Vagina (tissue), 2 donors: ENCODE measurements at regions not wholly inside any gene's neighbourhood (a gene's known extent, or its start where the extent isn't known, plus 50 kb on each side); places are given as distances from the start of the nearest gene placed in this dataset.

Experiments
- DNase-seq, 2 donors: peaks; one replicate each; pipeline ENCODE4 v3.0.0-alpha.2; 2017; ENCODE audit errors: extremely low spot score in 2 of 2
- H3K27ac ChIP-seq: fragments of 200-600 bp; sonication (generic); one replicate; pipeline ENCODE4 v1.5.1; 2019
- H3K27me3 ChIP-seq: fragments of 200-600 bp; sonication (generic); one replicate; pipeline ENCODE4 v1.5.1; 2019
- H3K36me3 ChIP-seq, 2 donors: fragments of 200-600 bp; sonication (generic); one replicate each; pipeline ENCODE4 v1.5.1; 2017 to 2019
- H3K4me1 ChIP-seq: fragments of 200-600 bp; sonication (generic); one replicate; pipeline ENCODE4 v1.5.1; 2019
- H3K4me3 ChIP-seq, 2 donors: fragments of 200-600 bp; sonication (generic); 1 replicate in 1 of 2; 2 replicates in 1 of 2; pipeline ENCODE4 v1.5.1; 2016 to 2019
- H3K9me3 ChIP-seq: fragments of 200-600 bp; sonication (generic); one replicate; pipeline ENCODE4 v1.5.1; 2019
- CTCF ChIP-seq, 3 experiments: fragments of 450-650 bp in 2 of 3; fragments of 200-600 bp in 1 of 3; sonication (generic) in 1 of 3; IDR thresholded peaks; one replicate each; pipeline ENCODE4 v1.5.1; 2017 to 2019; ENCODE audit warnings: antibody characterized with exemption in 3 of 3, mild to moderate bottlenecking in 2 of 3, moderate library complexity in 2 of 3
- POLR2A ChIP-seq, 2 donors: fragments of 450-650 bp; IDR thresholded peaks; one replicate each; pipeline ENCODE4 v1.6.1; 2017; ENCODE audit warnings: antibody characterized with exemption in 2 of 2, mild to moderate bottlenecking in 2 of 2, moderate library complexity in 2 of 2
- POLR2AphosphoS5 ChIP-seq, 2 donors: sonication (generic); formaldehyde crosslinking; IDR thresholded peaks; one replicate each; pipeline ENCODE4 v1.9.0; 2017; ENCODE audit warnings: antibody characterized with exemption in 2 of 2, mild to moderate bottlenecking in 2 of 2, low read depth in 1 of 2; ENCODE audit not compliant: insufficient read depth in 1 of 2
- intact Hi-C: fragments of 100-400 bp; cut with DNase I; formaldehyde crosslinking; loops from one replicate; pipeline ENCODE4 v1.15.1; 2023

- Histone ChIP-seq H3K4me3 (no peak overlapping the region), H3K27ac (no peak overlapping the region), H3K9me3 (no peaks in the 10 kb centered on the region), H3K27me3 (no peaks in the 10 kb centered on the region), H3K36me3 (no peaks in the 10 kb centered on the region), H3K4me1 (no peaks in the 10 kb centered on the region)
- no peak for DNase-seq
- intact Hi-C loops, result no loop called here
- TF ChIP-seq CTCF (IDR thresholded peaks at IDR 0.05), result no peak
- no peak for TF ChIP-seq POLR2AphosphoS5 (IDR thresholded peaks at IDR 0.05; ENCODE audit: insufficient read depth in 1 of 2, low read depth in 1 of 2)
- no peak for TF ChIP-seq POLR2A (IDR thresholded peaks at IDR 0.05)
Measured at GRCh38 chr4:28247805-28248204, 1387.2 kb downstream of the STIM2 start.

GRCh38 chr4:28248269-28248668, 1387.6 kb downstream of the STIM2 start:
- H3K27ac ChIP-seq, result no peak overlapping the region
- intact Hi-C loops, result no loop called here
- H3K36me3 ChIP-seq, result no peaks in the 10 kb centered on the region
- H3K4me3 ChIP-seq, result no peak overlapping the region
- no peak for TF ChIP-seq POLR2A (IDR thresholded peaks at IDR 0.05)
- TF ChIP-seq CTCF (IDR thresholded peaks at IDR 0.05), result no peak
- no peak for TF ChIP-seq POLR2AphosphoS5 (IDR thresholded peaks at IDR 0.05; ENCODE audit: insufficient read depth in 1 of 2, low read depth in 1 of 2)
- no peak for DNase-seq
- H3K9me3 ChIP-seq, result no peaks in the 10 kb centered on the region
- H3K27me3 ChIP-seq, result no peaks in the 10 kb centered on the region
- no peaks in the 10 kb centered on the region for H3K4me1 ChIP-seq

- intact Hi-C loops, result no loop called here
- H3K9me3 ChIP-seq, result no peaks in the 10 kb centered on the region
- TF ChIP-seq POLR2AphosphoS5 (IDR thresholded peaks at IDR 0.05; ENCODE audit: insufficient read depth in 1 of 2, low read depth in 1 of 2) (no peak), POLR2A (IDR thresholded peaks at IDR 0.05) (no peak)
- H3K4me1 ChIP-seq, result no peaks in the 10 kb centered on the region
- no peaks in the 10 kb centered on the region for H3K36me3 ChIP-seq
- no peak overlapping the region for H3K4me3 ChIP-seq
- no peak for DNase-seq
- no peak overlapping the region for H3K27ac ChIP-seq
- no peaks in the 10 kb centered on the region for H3K27me3 ChIP-seq
Measured at GRCh38 chr4:28250646-28251045, 1390.0 kb downstream of the STIM2 start.

- intact Hi-C loops, result no loop called here
- H3K36me3 ChIP-seq, result no peaks in the 10 kb centered on the region
- H3K4me3 ChIP-seq, result no peak overlapping the region
- H3K9me3 ChIP-seq, result no peaks in the 10 kb centered on the region
- TF ChIP-seq CTCF (IDR thresholded peaks at IDR 0.05), result no peak
- no peak for TF ChIP-seq POLR2A (IDR thresholded peaks at IDR 0.05)
- no peak for TF ChIP-seq POLR2AphosphoS5 (IDR thresholded peaks at IDR 0.05; ENCODE audit: insufficient read depth in 1 of 2, low read depth in 1 of 2)
- no peaks in the 10 kb centered on the region for H3K4me1 ChIP-seq
- DNase-seq, result no peak
- H3K27ac ChIP-seq, result no peak overlapping the region
- no peaks in the 10 kb centered on the region for H3K27me3 ChIP-seq
Measured at GRCh38 chr4:28251831-28252230, 1391.2 kb downstream of the STIM2 start.

GRCh38 chr4:28254003-28254402, 1393.4 kb downstream of the STIM2 start:
- TF ChIP-seq CTCF (IDR thresholded peaks at IDR 0.05), result no peak
- TF ChIP-seq POLR2A (IDR thresholded peaks at IDR 0.05), result no peak
- no peak for TF ChIP-seq POLR2AphosphoS5 (IDR thresholded peaks at IDR 0.05; ENCODE audit: insufficient read depth in 1 of 2, low read depth in 1 of 2)
- Histone ChIP-seq H3K36me3 (no peaks in the 10 kb centered on the region), H3K27ac (no peak overlapping the region), H3K4me1 (no peaks in the 10 kb centered on the region), H3K4me3 (no peak overlapping the region), H3K27me3 (no peaks in the 10 kb centered on the region), H3K9me3 (no peaks in the 10 kb centered on the region)
- intact Hi-C loops, result no loop called here
- no peak for DNase-seq

- Histone ChIP-seq H3K4me1 (no peaks in the 10 kb centered on the region), H3K27ac (no peak overlapping the region), H3K27me3 (no peaks in the 10 kb centered on the region), H3K9me3 (no peaks in the 10 kb centered on the region), H3K36me3 (no peaks in the 10 kb centered on the region), H3K4me3 (no peak overlapping the region)
- no peak for TF ChIP-seq CTCF (IDR thresholded peaks at IDR 0.05)
- TF ChIP-seq POLR2A (IDR thresholded peaks at IDR 0.05), result no peak
- TF ChIP-seq POLR2AphosphoS5 (IDR thresholded peaks at IDR 0.05; ENCODE audit: insufficient read depth in 1 of 2, low read depth in 1 of 2), result no peak
- intact Hi-C loops, result no loop called here
- no peak for DNase-seq
Measured at GRCh38 chr4:28256295-28256694, 1395.7 kb downstream of the STIM2 start.
